ENCODE measurements at regions not wholly inside any gene's neighbourhood (a gene's known extent, or its start where the extent isn't known, plus 50 kb on each side); places are given as distances from the start of the nearest gene placed in this dataset.

GRCh38 chr5:141747152-141748141 lies 65.4 kb upstream of the ARAP3 start:
- ChIA-PET POLR2A (no interaction called here), CTCF (interaction anchor here (0.6 kb wide), 2 partner anchors 78 to 135 kb away, joined by 3 read pairs; no protein-coding TSS in a partner anchor)
- Histone ChIP-seq H3K9me3 (no peaks in the 10 kb centered on the region), H3K4me1 (peaks cover 6% of the 10 kb centered on the region; the same call in 1 of the 2 replicates), H3K4me3 (ENCODE audit: low read depth, low read length) (no peak overlapping the region), H3K27me3 (replicated peaks; ENCODE audit: control insufficient read depth, insufficient read depth, low read length) (no peaks in the 10 kb centered on the region), H3K36me3 (ENCODE audit: control insufficient read depth, insufficient read depth, low read length) (no peaks in the 10 kb centered on the region)
- peak in 1 of 2 experiments; percentile 24 for DNase-seq
- H3K9me3 Mint-ChIP-seq (ENCODE audit: unreplicated experiment), result no peaks in the 10 kb centered on the region
- no peak overlapping the region for H3K4me3 Mint-ChIP-seq (ENCODE audit: unreplicated experiment)
- no peaks in the 10 kb centered on the region for H3K4me1 Mint-ChIP-seq (ENCODE audit: low read depth, unreplicated experiment)
- intact Hi-C loops (cut with micrococcal nuclease; ENCODE audit: unreplicated experiment), result no loop called here
- no peaks in the 10 kb centered on the region for H3K36me3 Mint-ChIP-seq (ENCODE audit: insufficient read depth, unreplicated experiment)
- no peak overlapping the region for H3K27ac Mint-ChIP-seq (ENCODE audit: unreplicated experiment)
- H3K27me3 Mint-ChIP-seq (ENCODE audit: insufficient read depth, unreplicated experiment), result peaks cover 20% of the 10 kb centered on the region
- TF ChIP-seq CTCF (IDR thresholded peaks at IDR 0.05; ENCODE audit: insufficient read depth in 1 of 2, low read depth in 1 of 2, low read length in 1 of 2, severe bottlenecking in 1 of 2, unreplicated experiment in 1 of 2), result no peak
- no TSS peak for BruUV-seq (replicated peaks)

- TF ChIP-seq CTCF (IDR thresholded peaks at IDR 0.05; ENCODE audit: insufficient read depth in 1 of 2, low read depth in 1 of 2, low read length in 1 of 2, severe bottlenecking in 1 of 2, unreplicated experiment in 1 of 2), result no peak
- Mint-ChIP-seq H3K36me3 (ENCODE audit: insufficient read depth, unreplicated experiment) (no peaks in the 10 kb centered on the region), H3K4me1 (ENCODE audit: low read depth, unreplicated experiment) (no peaks in the 10 kb centered on the region), H3K4me3 (ENCODE audit: unreplicated experiment) (no peak overlapping the region), H3K27ac (ENCODE audit: unreplicated experiment) (no peak overlapping the region), H3K27me3 (ENCODE audit: insufficient read depth, unreplicated experiment) (peaks cover 20% of the 10 kb centered on the region), H3K9me3 (ENCODE audit: unreplicated experiment) (no peaks in the 10 kb centered on the region)
- intact Hi-C loops (cut with micrococcal nuclease; ENCODE audit: unreplicated experiment), result no loop called here
- BruUV-seq (replicated peaks), result no TSS peak
- Histone ChIP-seq H3K4me3 (ENCODE audit: low read depth, low read length) (no peak overlapping the region), H3K9me3 (no peaks in the 10 kb centered on the region), H3K27me3 (replicated peaks; ENCODE audit: control insufficient read depth, insufficient read depth, low read length) (no peaks in the 10 kb centered on the region), H3K4me1 (peaks cover 6% of the 10 kb centered on the region; the same call in 1 of the 2 replicates), H3K36me3 (ENCODE audit: control insufficient read depth, insufficient read depth, low read length) (no peaks in the 10 kb centered on the region)
- ChIA-PET POLR2A (no interaction called here), CTCF (no interaction called here)
- no peak for DNase-seq
These were observed 64.4 kb upstream of the ARAP3 start for GRCh38 chr5:141746395-141746794.

GRCh38 chr5:141745390-141745789 lies 63.4 kb upstream of the ARAP3 start:
- H3K4me3 ChIP-seq (ENCODE audit: low read depth, low read length), result no peak overlapping the region
- ChIA-PET POLR2A (no interaction called here), CTCF (no interaction called here)
- no peaks in the 10 kb centered on the region for H3K4me1 Mint-ChIP-seq (ENCODE audit: low read depth, unreplicated experiment)
- no peaks in the 10 kb centered on the region for H3K36me3 Mint-ChIP-seq (ENCODE audit: insufficient read depth, unreplicated experiment)
- no TSS peak for BruUV-seq (replicated peaks)
- intact Hi-C loops (cut with micrococcal nuclease; ENCODE audit: unreplicated experiment), result no loop called here
- no peak overlapping the region for H3K27ac Mint-ChIP-seq (ENCODE audit: unreplicated experiment)
- H3K9me3 Mint-ChIP-seq (ENCODE audit: unreplicated experiment), result no peaks in the 10 kb centered on the region
- no peaks in the 10 kb centered on the region for H3K27me3 ChIP-seq (replicated peaks; ENCODE audit: control insufficient read depth, insufficient read depth, low read length)
- no peak for TF ChIP-seq CTCF (IDR thresholded peaks at IDR 0.05; ENCODE audit: insufficient read depth in 1 of 2, low read depth in 1 of 2, low read length in 1 of 2, severe bottlenecking in 1 of 2, unreplicated experiment in 1 of 2)
- H3K4me1 ChIP-seq, result peaks cover 6% of the 10 kb centered on the region; the same call in 1 of the 2 replicates
- H3K9me3 ChIP-seq, result no peaks in the 10 kb centered on the region
- no peaks in the 10 kb centered on the region for H3K36me3 ChIP-seq (ENCODE audit: control insufficient read depth, insufficient read depth, low read length)
- DNase-seq, result no peak
- peaks cover 20% of the 10 kb centered on the region for H3K27me3 Mint-ChIP-seq (ENCODE audit: insufficient read depth, unreplicated experiment)
- H3K4me3 Mint-ChIP-seq (ENCODE audit: unreplicated experiment), result no peak overlapping the region
